NB4 (cell line): ENCODE measurements at regions not wholly inside any gene's neighbourhood (a gene's known extent, or its start where the extent isn't known, plus 50 kb on each side); places are given as distances from the start of the nearest gene placed in this dataset.

ENCODE experiments used
- CTCF ChIP-seq: IDR thresholded peaks from one replicate; pipeline ENCODE4 v1.5.1; 2012; ENCODE audit warnings: low read depth, low read length
- MYC ChIP-seq: IDR thresholded peaks from 2 replicates; pipeline ENCODE4 v1.6.1; 2011; ENCODE audit warnings: low read depth, low read length
- POLR2A ChIP-seq: IDR thresholded peaks from 2 replicates; pipeline ENCODE4 v1.6.1; 2011; ENCODE audit warnings: mild to moderate bottlenecking; ENCODE audit not compliant: insufficient read length; ENCODE audit errors: extremely low read depth

- TF ChIP-seq CTCF (no peak), POLR2A (no peak), MYC (no peak)
Measured at GRCh38 chr12:13613297-13613696, 368.1 kb downstream of the GRIN2B start.
